Duodenal mucosa (tissue), 2 donors: ENCODE measurements at regions not wholly inside any gene's neighbourhood (a gene's known extent, or its start where the extent isn't known, plus 50 kb on each side); places are given as distances from the start of the nearest gene placed in this dataset.

Source experiments
- H3K27ac ChIP-seq: one replicate; pipeline ENCODE4 v1.7.0; 2013; ENCODE audit warnings: low read depth, low read length
- H3K27me3 ChIP-seq, 2 donors: one replicate each; pipeline ENCODE4 v1.7.0; 2013; ENCODE audit warnings: low read length in 2 of 2, control low read depth in 1 of 2; ENCODE audit not compliant: insufficient read depth in 2 of 2, control insufficient read depth in 1 of 2
- H3K36me3 ChIP-seq, 2 donors: one replicate each; pipeline ENCODE4 v1.7.0; 2013; ENCODE audit warnings: low read length in 2 of 2, control low read depth in 1 of 2; ENCODE audit not compliant: insufficient read depth in 2 of 2, control insufficient read depth in 1 of 2
- H3K4me1 ChIP-seq, 2 donors: one replicate each; pipeline ENCODE4 v1.7.0; 2013; ENCODE audit warnings: low read length in 2 of 2, control low read depth in 1 of 2; ENCODE audit not compliant: insufficient read depth in 2 of 2, control insufficient read depth in 1 of 2
- H3K4me3 ChIP-seq, 2 donors: one replicate each; pipeline ENCODE4 v1.7.0; 2013; ENCODE audit warnings: low read length in 2 of 2, low read depth in 1 of 2
- H3K9ac ChIP-seq, 2 donors: one replicate each; pipeline ENCODE4 v1.7.0; 2013; ENCODE audit warnings: low read length in 2 of 2, low read depth in 1 of 2
- H3K9me3 ChIP-seq, 2 donors: one replicate each; pipeline ENCODE4 v1.7.0; 2013; ENCODE audit warnings: low read length in 2 of 2, control low read depth in 1 of 2; ENCODE audit not compliant: control insufficient read depth in 1 of 2

- H3K36me3 ChIP-seq, result no peaks in the 10 kb centered on the region
- no peaks in the 10 kb centered on the region for H3K27me3 ChIP-seq
- H3K9me3 ChIP-seq, result no peaks in the 10 kb centered on the region
- H3K27ac ChIP-seq, result no peak overlapping the region
- H3K4me1 ChIP-seq, result no peaks in the 10 kb centered on the region
- no peak overlapping the region for H3K9ac ChIP-seq
- H3K4me3 ChIP-seq, result no peak overlapping the region
These were observed 310.9 kb downstream of the BCHE start for GRCh38 chr3:165526367-165526766.

GRCh38 chr3:165523801-165524200 lies 313.4 kb downstream of the BCHE start:
- no peaks in the 10 kb centered on the region for H3K4me1 ChIP-seq
- no peaks in the 10 kb centered on the region for H3K36me3 ChIP-seq
- H3K9me3 ChIP-seq, result no peaks in the 10 kb centered on the region
- no peak overlapping the region for H3K4me3 ChIP-seq
- H3K27ac ChIP-seq, result no peak overlapping the region
- H3K9ac ChIP-seq, result no peak overlapping the region
- H3K27me3 ChIP-seq, result no peaks in the 10 kb centered on the region

GRCh38 chr3:165522386-165522785 lies 314.8 kb downstream of the BCHE start:
- Histone ChIP-seq H3K36me3 (no peaks in the 10 kb centered on the region), H3K4me3 (no peak overlapping the region), H3K9ac (no peak overlapping the region), H3K27ac (no peak overlapping the region), H3K27me3 (no peaks in the 10 kb centered on the region), H3K9me3 (no peaks in the 10 kb centered on the region), H3K4me1 (no peaks in the 10 kb centered on the region)

GRCh38 chr3:165521131-165521871 lies 315.9 kb downstream of the BCHE start:
- Histone ChIP-seq H3K4me3 (no peak overlapping the region), H3K27me3 (no peaks in the 10 kb centered on the region), H3K36me3 (no peaks in the 10 kb centered on the region), H3K9me3 (no peaks in the 10 kb centered on the region), H3K27ac (no peak overlapping the region), H3K9ac (no peak overlapping the region), H3K4me1 (no peaks in the 10 kb centered on the region)

GRCh38 chr3:165519687-165520086 lies 317.5 kb downstream of the BCHE start:
- H3K27ac ChIP-seq, result no peak overlapping the region
- no peak overlapping the region for H3K9ac ChIP-seq
- H3K4me3 ChIP-seq, result no peak overlapping the region
- H3K4me1 ChIP-seq, result peaks cover 0 to 5% of the 10 kb centered on the region in 2 donors
- no peaks in the 10 kb centered on the region for H3K36me3 ChIP-seq
- no peaks in the 10 kb centered on the region for H3K27me3 ChIP-seq
- H3K9me3 ChIP-seq, result no peaks in the 10 kb centered on the region

GRCh38 chr3:165518346-165518745 lies 318.9 kb downstream of the BCHE start:
- H3K4me1 ChIP-seq, result peaks cover 6 to 11% of the 10 kb centered on the region in 2 donors
- no peaks in the 10 kb centered on the region for H3K27me3 ChIP-seq
- no peak overlapping the region for H3K27ac ChIP-seq
- no peak overlapping the region for H3K4me3 ChIP-seq
- no peak overlapping the region for H3K9ac ChIP-seq
- H3K9me3 ChIP-seq, result no peaks in the 10 kb centered on the region
- H3K36me3 ChIP-seq, result no peaks in the 10 kb centered on the region

- Histone ChIP-seq H3K27ac (no peak overlapping the region), H3K9ac (no peak overlapping the region), H3K36me3 (no peaks in the 10 kb centered on the region), H3K4me1 (peaks cover 6 to 17% of the 10 kb centered on the region in 2 donors), H3K4me3 (peak overlapping the region in 1 of 2 donors; percentile 30), H3K27me3 (no peaks in the 10 kb centered on the region), H3K9me3 (no peaks in the 10 kb centered on the region)
These were observed 317.8 kb upstream of the SLITRK3 start for GRCh38 chr3:165513715-165514701.

GRCh38 chr3:165507576-165507975 lies 311.4 kb upstream of the SLITRK3 start:
- no peak overlapping the region for H3K9ac ChIP-seq
- no peaks in the 10 kb centered on the region for H3K27me3 ChIP-seq
- H3K27ac ChIP-seq, result no peak overlapping the region
- peaks cover 0 to 11% of the 10 kb centered on the region in 2 donors for H3K9me3 ChIP-seq
- no peaks in the 10 kb centered on the region for H3K36me3 ChIP-seq
- peaks cover 12 to 13% of the 10 kb centered on the region in 2 donors for H3K4me1 ChIP-seq
- H3K4me3 ChIP-seq, result no peak overlapping the region

GRCh38 chr3:165507060-165507459 lies 310.9 kb upstream of the SLITRK3 start:
- H3K4me3 ChIP-seq, result no peak overlapping the region
- no peaks in the 10 kb centered on the region for H3K27me3 ChIP-seq
- H3K27ac ChIP-seq, result no peak overlapping the region
- peaks cover 0 to 11% of the 10 kb centered on the region in 2 donors for H3K9me3 ChIP-seq
- no peaks in the 10 kb centered on the region for H3K36me3 ChIP-seq
- no peak overlapping the region for H3K9ac ChIP-seq
- peaks cover 12 to 13% of the 10 kb centered on the region in 2 donors for H3K4me1 ChIP-seq

GRCh38 chr3:165505657-165506056 lies 309.5 kb upstream of the SLITRK3 start:
- Histone ChIP-seq H3K27me3 (no peaks in the 10 kb centered on the region), H3K4me3 (peak overlapping the region in 1 of 2 donors; percentile 29), H3K4me1 (peaks cover 12 to 13% of the 10 kb centered on the region in 2 donors), H3K27ac (no peak overlapping the region), H3K9me3 (peaks cover 0 to 11% of the 10 kb centered on the region in 2 donors), H3K9ac (no peak overlapping the region), H3K36me3 (no peaks in the 10 kb centered on the region)
